ACHN (cell line): ENCODE measurements at regions not wholly inside any gene's neighbourhood (a gene's known extent, or its start where the extent isn't known, plus 50 kb on each side); places are given as distances from the start of the nearest gene placed in this dataset.
"Not testable (repeated sequence)": the region's sequence is repeated elsewhere in the genome, so short reads cannot be mapped to it uniquely, and the experiment has no call there.

Source experiments
- DNase-seq: peaks from one replicate; pipeline ENCODE4 v3.0.0-alpha.2; 2015
- in situ Hi-C: cut with HindIII; loops from 2 replicates; pipeline ENCODE4 v1.10.0; 2017; ENCODE audit warnings: low sequenced_read_pairs, low pct_ligation_motif_present, low pct_unique_long_range_greater_than_20kb

DNA sequence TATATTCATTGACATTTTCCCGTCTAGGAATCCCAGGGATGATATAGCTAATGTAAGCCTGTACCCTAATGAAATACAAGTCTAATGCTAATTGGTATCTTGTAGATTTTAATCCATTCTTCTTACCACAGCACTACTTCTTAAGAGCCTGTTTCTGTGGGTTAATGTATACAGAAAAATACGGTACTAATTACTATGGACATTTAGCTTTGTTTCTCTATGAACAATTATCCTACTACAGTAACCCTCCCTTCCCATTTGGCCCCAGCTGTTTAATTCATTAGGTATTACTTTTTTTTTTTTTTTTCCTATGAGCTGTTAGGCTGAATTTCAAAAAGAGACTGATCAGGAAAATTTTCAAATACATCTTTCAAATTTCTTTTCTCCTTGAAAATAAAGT lies 245.1 kb upstream of the SLC7A11 start:
- in situ Hi-C loops = no loop called here
- no peak for DNase-seq

GRCh38 chr4:138485498-138485897 lies 243.3 kb upstream of the SLC7A11 start:
- DNase-seq = no peak
- in situ Hi-C loops = no loop called here

- no peak for DNase-seq
- in situ Hi-C loops = no loop called here
These were observed 233.0 kb upstream of the SLC7A11 start for GRCh38 chr4:138475116-138475515.

GRCh38 chr4:138473339-138473738 lies 231.2 kb upstream of the SLC7A11 start:
- no peak for DNase-seq
- in situ Hi-C loops = no loop called here

- no peak for DNase-seq
- in situ Hi-C loops = no loop called here
These were observed 218.6 kb upstream of the SLC7A11 start for GRCh38 chr4:138460477-138461414.

GRCh38 chr4:138458751-138459150 lies 216.6 kb upstream of the SLC7A11 start:
- DNase-seq = no peak
- in situ Hi-C loops = no loop called here

DNA sequence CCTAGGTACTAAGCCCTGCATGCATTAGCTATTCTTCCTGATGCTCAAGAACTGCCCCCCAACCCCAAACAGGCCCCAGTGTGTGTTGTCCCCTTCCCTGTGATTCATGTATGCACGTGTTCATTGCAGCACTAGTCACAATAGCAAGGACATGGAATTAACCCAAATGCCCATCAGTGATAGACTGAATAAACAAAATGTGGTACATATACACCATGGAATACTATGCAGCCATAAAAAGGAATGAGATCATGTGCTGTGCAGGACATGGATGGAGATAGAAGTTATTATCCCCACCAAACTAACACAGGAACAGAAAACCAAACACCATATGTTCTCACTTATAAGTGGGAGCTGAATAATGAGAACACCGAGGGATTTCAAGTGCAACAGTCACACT lies 214.2 kb upstream of the SLC7A11 start:
- in situ Hi-C loops, DNase-seq: not testable (repeated sequence)

- in situ Hi-C loops = no loop called here
- no peak for DNase-seq
These were observed 212.9 kb upstream of the SLC7A11 start for GRCh38 chr4:138455097-138455496.

- in situ Hi-C loops = no loop called here
- DNase-seq = no peak
These were observed 210.7 kb upstream of the SLC7A11 start for GRCh38 chr4:138452826-138453225.

GRCh38 chr4:138451276-138451663 lies 209.1 kb upstream of the SLC7A11 start:
- in situ Hi-C loops = no loop called here
- no peak for DNase-seq

DNA sequence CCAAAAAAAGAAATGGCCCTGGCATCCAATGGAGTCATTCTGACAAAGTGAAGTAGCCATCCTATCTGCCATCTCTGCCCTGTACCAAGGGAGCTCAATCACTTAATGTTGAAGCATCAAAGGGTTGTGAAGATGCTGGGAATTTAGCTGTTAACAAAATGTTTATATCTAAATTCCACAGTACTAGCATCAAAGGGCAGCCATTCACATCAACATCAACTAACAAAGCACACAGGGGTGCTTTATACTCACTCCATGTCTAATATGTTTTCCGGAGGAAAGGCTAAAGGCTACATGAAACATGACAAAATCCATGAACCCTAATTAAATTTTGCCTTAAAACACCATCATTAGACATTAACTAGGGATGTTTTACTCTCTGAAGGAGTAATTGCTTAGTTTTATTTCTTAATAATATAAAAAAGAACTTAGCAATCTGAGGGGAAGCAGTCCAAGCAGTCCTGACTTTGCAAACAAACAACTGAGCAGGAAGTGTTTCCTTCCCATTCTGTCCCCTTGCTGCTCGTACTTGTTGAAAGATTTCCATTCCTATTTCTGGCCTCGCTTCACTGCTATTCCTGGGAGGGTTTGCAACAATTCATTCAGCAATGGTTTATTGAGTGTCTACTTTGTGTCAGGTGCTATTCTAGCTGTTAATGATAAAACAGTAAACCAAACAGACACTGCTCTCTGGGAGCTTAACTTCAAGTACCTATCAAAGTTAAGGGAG lies 208.6 kb upstream of the SLC7A11 start:
- DNase-seq = no peak
- in situ Hi-C loops = no loop called here

GRCh38 chr4:138449938-138450337 lies 207.8 kb upstream of the SLC7A11 start:
- no peak for DNase-seq

DNA sequence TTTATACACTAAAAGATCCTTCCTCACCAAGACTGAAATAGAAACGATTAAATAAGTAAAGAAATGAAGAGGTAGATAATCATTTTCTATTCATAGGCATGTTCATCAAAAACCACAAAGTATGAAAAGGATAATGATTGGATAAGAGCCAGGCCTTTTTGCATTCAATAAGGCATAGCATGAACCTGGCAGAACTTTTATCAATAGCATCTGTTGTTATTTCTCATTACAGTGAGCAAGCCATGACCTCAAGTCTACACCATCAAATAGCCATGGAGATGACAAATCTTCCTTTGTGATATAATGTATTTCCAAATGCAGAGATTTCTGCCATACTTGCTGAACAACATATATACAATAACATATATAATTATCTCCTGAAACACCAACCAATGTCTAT lies 206.0 kb upstream of the SLC7A11 start:
- DNase-seq = no peak
- in situ Hi-C loops = no loop called here

More at GRCh38 chr4:138449938-138450337, 207.8 kb upstream of the SLC7A11 start:
- in situ Hi-C loops = no loop called here

GRCh38 chr4:138446456-138446855 lies 204.3 kb upstream of the SLC7A11 start:
- in situ Hi-C loops = no loop called here
- no peak for DNase-seq

- in situ Hi-C loops = no loop called here
- no peak for DNase-seq
These were observed 202.9 kb upstream of the SLC7A11 start for GRCh38 chr4:138445098-138445497.

- no peak for DNase-seq
- in situ Hi-C loops = no loop called here
These were observed 202.1 kb upstream of the SLC7A11 start for GRCh38 chr4:138444260-138444659.

- in situ Hi-C loops = no loop called here
- DNase-seq = no peak
These were observed 197.0 kb upstream of the SLC7A11 start for GRCh38 chr4:138439143-138439581.

DNA sequence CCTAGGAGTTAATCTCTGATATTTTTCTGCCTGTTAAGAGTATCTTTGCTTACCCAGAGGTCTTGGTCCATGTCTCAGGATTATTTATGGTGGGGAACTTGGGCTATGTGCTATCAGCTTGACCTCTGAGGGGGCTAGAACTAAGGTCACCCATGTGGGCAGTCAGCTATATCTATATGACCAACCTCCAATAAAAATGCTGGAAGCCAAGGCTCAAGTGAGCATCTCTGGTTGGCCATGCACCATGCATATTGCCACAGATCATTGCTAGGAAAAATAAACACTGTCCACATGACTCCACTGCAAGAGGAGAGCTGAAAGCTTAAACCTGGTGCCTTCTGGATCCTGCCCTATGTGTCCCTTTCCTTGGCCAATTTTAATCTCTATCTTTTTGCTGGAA lies 196.5 kb upstream of the SLC7A11 start:
- DNase-seq = no peak
- in situ Hi-C loops = no loop called here

GRCh38 chr4:138437263-138437851 lies 195.2 kb upstream of the SLC7A11 start:
- no peak for DNase-seq
- in situ Hi-C loops = no loop called here
